Tibial artery (tissue), 4 donors: ENCODE measurements at regions not wholly inside any gene's neighbourhood (a gene's known extent, or its start where the extent isn't known, plus 50 kb on each side); places are given as distances from the start of the nearest gene placed in this dataset.

Experiments used
- DNase-seq, 2 donors: peaks; one replicate each; pipeline ENCODE4 v3.0.0-alpha.2; 2019
- H3K27ac ChIP-seq, 2 donors: fragments of 200-600 bp; sonication (generic) in 1 of 2; 1 replicate in 1 of 2; 2 replicates in 1 of 2; pipeline ENCODE4 v1.5.1; 2018 to 2019; ENCODE audit warnings: mild to moderate bottlenecking in 1 of 2
- H3K27me3 ChIP-seq, 2 donors: fragments of 200-600 bp; sonication (generic) in 1 of 2; one replicate each; pipeline versions ENCODE4 v1.5.1 to v1.6.0; 2016 to 2019
- H3K36me3 ChIP-seq, 3 donors: fragments of 200-600 bp; sonication (generic) in 2 of 3; one replicate each; pipeline ENCODE4 v1.5.1; 2016 to 2019; ENCODE audit warnings: mild to moderate bottlenecking in 2 of 3
- H3K4me1 ChIP-seq, 4 donors: fragments of 200-600 bp; sonication (generic) in 2 of 4; 1 replicate in 3 of 4; 2 replicates in 1 of 4; pipeline ENCODE4 v1.5.1; 2016 to 2019
- H3K4me3 ChIP-seq, 2 donors: fragments of 200-600 bp; sonication (generic) in 1 of 2; 1 replicate in 1 of 2; 2 replicates in 1 of 2; pipeline ENCODE4 v1.5.1; 2018 to 2019; ENCODE audit warnings: mild to moderate bottlenecking in 2 of 2
- H3K9me3 ChIP-seq, 3 donors: fragments of 200-600 bp; sonication (generic) in 1 of 3; one replicate each; pipeline ENCODE4 v1.5.1; 2016 to 2019
- CTCF ChIP-seq, 2 experiments: fragments of 200-600 bp in 1 of 2; fragments of 450-650 bp in 1 of 2; IDR thresholded peaks; one replicate each; pipeline ENCODE4 v1.5.1; 2017 to 2019; ENCODE audit warnings: antibody characterized with exemption in 2 of 2, mild to moderate bottlenecking in 1 of 2, moderate library complexity in 1 of 2
- intact Hi-C: fragments of 100-400 bp; cut with DNase I; formaldehyde crosslinking; loops from one replicate; pipeline ENCODE4 v1.15.0; 2023; ENCODE audit warnings: low total_unique reads

DNA sequence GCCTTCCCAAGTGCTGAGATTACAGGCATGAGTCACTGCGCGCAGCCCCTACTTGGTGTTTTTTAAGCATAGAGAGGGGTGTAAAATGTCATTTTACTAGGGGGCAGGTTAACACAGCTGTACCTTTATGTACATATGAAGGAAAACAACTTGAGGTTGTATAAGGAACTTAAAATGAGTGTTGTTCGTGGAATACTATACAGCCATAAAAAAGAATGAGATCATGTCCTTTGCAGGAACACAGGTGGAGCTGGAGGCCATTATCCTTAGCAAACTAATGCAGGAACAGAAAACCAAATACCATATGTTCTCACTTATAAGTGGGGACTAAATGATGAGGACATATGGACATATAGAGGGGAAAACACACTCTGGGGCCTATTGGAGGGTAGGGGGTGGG, 256.2 kb upstream of the C2CD4B start:
- Histone ChIP-seq H3K27ac (no peak overlapping the region), H3K9me3 (no peaks in the 10 kb centered on the region), H3K4me1 (peaks cover 0 to 17% (median 2%) of the 10 kb centered on the region in 4 donors), H3K27me3 (no peaks in the 10 kb centered on the region), H3K36me3 (peaks cover 0 to 4% (median 0%) of the 10 kb centered on the region in 3 donors), H3K4me3 (no peak overlapping the region)
- intact Hi-C loops, result no loop called here
- DNase-seq, result no peak
- TF ChIP-seq CTCF (IDR thresholded peaks at IDR 0.05), result no peak

DNA sequence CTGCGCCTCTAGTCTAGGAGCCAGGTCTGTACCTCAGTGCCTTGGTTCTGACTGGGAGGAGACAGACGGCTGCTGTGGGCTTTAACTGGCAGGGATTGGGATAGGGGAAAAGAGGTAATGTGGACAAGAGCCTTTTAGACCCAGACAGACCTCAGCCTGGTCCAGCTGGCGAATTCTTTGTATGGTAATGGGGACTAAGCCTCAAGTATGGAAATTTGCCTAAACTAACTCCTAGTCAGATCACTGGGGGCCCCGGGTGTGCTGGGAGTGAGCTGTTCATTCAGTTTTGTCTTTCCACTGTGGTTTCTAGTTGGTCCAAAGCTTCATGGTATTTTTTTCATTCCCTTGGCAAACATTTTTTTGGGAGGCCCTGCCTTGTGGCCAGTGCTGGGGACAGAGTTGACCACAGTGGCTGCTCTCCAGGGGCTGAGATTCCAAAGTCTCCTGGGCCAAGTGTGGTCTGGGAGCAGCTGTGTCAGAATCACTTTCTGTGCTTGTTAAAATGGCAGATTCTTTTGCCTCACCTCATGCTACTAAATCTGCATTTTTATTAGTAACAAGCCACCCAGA, 261.4 kb upstream of the C2CD4B start:
- H3K27me3 ChIP-seq, result no peaks in the 10 kb centered on the region
- H3K27ac ChIP-seq, result peak overlapping the region; percentile 17 to 63
- intact Hi-C loops, result no loop called here
- peaks cover 0 to 4% (median 0%) of the 10 kb centered on the region in 3 donors for H3K36me3 ChIP-seq
- DNase-seq, result peak in 1 of 2 donors; percentile 70
- H3K4me3 ChIP-seq, result no peak overlapping the region
- H3K9me3 ChIP-seq, result no peaks in the 10 kb centered on the region
- H3K4me1 ChIP-seq, result peaks cover 0 to 42% (median 6%) of the 10 kb centered on the region in 4 donors
- no peak for TF ChIP-seq CTCF (IDR thresholded peaks at IDR 0.05)

- H3K27me3 ChIP-seq, result no peaks in the 10 kb centered on the region
- DNase-seq, result no peak
- intact Hi-C loops, result no loop called here
- H3K4me1 ChIP-seq, result peaks cover 0 to 60% (median 20%) of the 10 kb centered on the region in 4 donors
- H3K9me3 ChIP-seq, result no peaks in the 10 kb centered on the region
- no peak for TF ChIP-seq CTCF (IDR thresholded peaks at IDR 0.05)
- no peak overlapping the region for H3K27ac ChIP-seq
- H3K4me3 ChIP-seq, result no peak overlapping the region
- no peaks in the 10 kb centered on the region for H3K36me3 ChIP-seq
These were observed 263.2 kb upstream of the C2CD4B start for GRCh38 chr15:62428259-62428658.

GRCh38 chr15:62428851-62429598, 263.9 kb upstream of the C2CD4B start:
- no peaks in the 10 kb centered on the region for H3K9me3 ChIP-seq
- no peak overlapping the region for H3K27ac ChIP-seq
- H3K4me3 ChIP-seq, result no peak overlapping the region
- peaks cover 0 to 63% (median 21%) of the 10 kb centered on the region in 4 donors for H3K4me1 ChIP-seq
- TF ChIP-seq CTCF (IDR thresholded peaks at IDR 0.05), result no peak
- DNase-seq, result no peak
- H3K36me3 ChIP-seq, result no peaks in the 10 kb centered on the region
- H3K27me3 ChIP-seq, result no peaks in the 10 kb centered on the region
- intact Hi-C loops, result no loop called here

DNA sequence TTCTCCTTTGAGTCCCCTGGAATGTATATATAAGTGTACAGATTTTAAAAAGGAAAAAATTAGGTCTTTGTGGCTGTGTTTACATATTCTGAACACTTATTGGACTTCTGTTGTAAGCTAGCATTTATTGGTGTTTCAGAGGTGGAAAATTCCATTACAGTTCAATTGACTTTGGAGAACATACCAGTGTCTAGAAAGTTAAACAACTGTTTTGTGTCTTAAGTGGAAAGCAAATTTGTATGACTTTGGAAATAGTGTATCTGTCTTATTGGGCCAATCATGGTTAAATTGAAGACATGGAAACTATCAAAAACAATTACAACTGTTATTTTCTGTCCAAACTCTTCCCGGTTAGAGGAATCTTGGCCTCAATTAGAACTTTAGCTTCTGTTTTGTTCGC, 265.0 kb upstream of the C2CD4B start:
- DNase-seq, result no peak
- Histone ChIP-seq H3K27me3 (no peaks in the 10 kb centered on the region), H3K4me1 (peaks cover 0 to 63% (median 21%) of the 10 kb centered on the region in 4 donors), H3K4me3 (no peak overlapping the region), H3K36me3 (no peaks in the 10 kb centered on the region), H3K9me3 (no peaks in the 10 kb centered on the region), H3K27ac (no peak overlapping the region)
- intact Hi-C loops, result no loop called here
- no peak for TF ChIP-seq CTCF (IDR thresholded peaks at IDR 0.05)
